Suprapubic skin (tissue), 4 donors: ENCODE measurements at regions not wholly inside any gene's neighbourhood (a gene's known extent, or its start where the extent isn't known, plus 50 kb on each side); places are given as distances from the start of the nearest gene placed in this dataset.

Source experiments
- POLR2A ChIP-seq, 2 donors: fragments of 450-650 bp; IDR thresholded peaks; one replicate each; pipeline ENCODE4 v1.6.1; 2017; ENCODE audit warnings: antibody characterized with exemption in 2 of 2, mild to moderate bottlenecking in 2 of 2, moderate library complexity in 2 of 2
- POLR2AphosphoS5 ChIP-seq, 3 donors: sonication (generic); formaldehyde crosslinking; IDR thresholded peaks; one replicate each; pipeline ENCODE4 v1.6.1; 2017; ENCODE audit warnings: antibody characterized with exemption in 3 of 3
- TF ChIP-seq, protein P1 (sequence below), 2 donors: fragments of 200-600 bp in 1 of 2; fragments of 450-650 bp in 1 of 2; sonication (generic) in 1 of 2; IDR thresholded peaks; one replicate each; pipeline ENCODE4 v1.5.1; 2016 to 2019; ENCODE audit warnings: antibody characterized with exemption in 2 of 2, mild to moderate bottlenecking in 1 of 2, moderate library complexity in 1 of 2

DNA sequence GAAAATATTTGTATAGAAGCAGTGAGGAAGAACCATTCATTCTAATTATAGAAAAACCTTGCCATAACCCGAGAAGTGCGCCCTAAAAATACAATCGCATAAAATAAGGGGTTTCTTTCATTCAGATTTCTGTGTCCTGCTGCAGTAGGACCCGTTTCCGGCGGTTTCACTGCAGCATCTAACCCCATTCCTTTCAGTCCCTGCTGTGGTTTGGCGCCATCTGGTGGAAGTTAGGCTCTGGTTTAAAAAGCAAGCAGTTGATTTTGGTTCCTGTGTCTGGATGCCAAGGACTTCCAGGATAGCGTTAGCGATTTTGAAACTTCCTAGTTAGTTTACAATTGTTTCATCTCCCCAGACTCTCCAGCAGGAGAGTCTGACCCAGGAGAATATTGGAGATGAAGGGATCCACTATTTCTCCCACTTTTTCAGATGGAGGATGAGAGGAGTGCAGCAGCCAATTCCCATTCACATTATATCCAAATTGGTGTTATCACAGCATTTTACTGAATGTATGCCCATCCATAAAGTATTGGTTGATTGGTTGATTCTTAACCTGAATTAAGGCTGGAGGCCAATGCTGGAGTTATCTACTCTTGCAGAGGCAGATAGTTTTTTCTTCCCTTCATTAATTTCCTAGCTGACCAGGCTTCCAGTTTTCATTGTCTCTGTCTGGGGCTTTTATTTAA lies 128.8 kb upstream of the CACNA2D1 start:
- TF ChIP-seq, protein P1, sequence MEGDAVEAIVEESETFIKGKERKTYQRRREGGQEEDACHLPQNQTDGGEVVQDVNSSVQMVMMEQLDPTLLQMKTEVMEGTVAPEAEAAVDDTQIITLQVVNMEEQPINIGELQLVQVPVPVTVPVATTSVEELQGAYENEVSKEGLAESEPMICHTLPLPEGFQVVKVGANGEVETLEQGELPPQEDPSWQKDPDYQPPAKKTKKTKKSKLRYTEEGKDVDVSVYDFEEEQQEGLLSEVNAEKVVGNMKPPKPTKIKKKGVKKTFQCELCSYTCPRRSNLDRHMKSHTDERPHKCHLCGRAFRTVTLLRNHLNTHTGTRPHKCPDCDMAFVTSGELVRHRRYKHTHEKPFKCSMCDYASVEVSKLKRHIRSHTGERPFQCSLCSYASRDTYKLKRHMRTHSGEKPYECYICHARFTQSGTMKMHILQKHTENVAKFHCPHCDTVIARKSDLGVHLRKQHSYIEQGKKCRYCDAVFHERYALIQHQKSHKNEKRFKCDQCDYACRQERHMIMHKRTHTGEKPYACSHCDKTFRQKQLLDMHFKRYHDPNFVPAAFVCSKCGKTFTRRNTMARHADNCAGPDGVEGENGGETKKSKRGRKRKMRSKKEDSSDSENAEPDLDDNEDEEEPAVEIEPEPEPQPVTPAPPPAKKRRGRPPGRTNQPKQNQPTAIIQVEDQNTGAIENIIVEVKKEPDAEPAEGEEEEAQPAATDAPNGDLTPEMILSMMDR (IDR thresholded peaks at IDR 0.05) = peak; percentile 61 to 81
- TF ChIP-seq POLR2A (IDR thresholded peaks at IDR 0.05) (no peak), POLR2AphosphoS5 (IDR thresholded peaks at IDR 0.05) (no peak)
